Amniotic stem cell (primary cell): ENCODE measurements at regions not wholly inside any gene's neighbourhood (a gene's known extent, or its start where the extent isn't known, plus 50 kb on each side); places are given as distances from the start of the nearest gene placed in this dataset.

Experiments
- DNase-seq: peaks from one replicate; lab custom pipeline; 2025; lab: John Stamatoyannopoulos, UW

GRCh38 chr3:188066141-188066540 lies 87.8 kb upstream of the LPP start:
- no peak for DNase-seq

DNA sequence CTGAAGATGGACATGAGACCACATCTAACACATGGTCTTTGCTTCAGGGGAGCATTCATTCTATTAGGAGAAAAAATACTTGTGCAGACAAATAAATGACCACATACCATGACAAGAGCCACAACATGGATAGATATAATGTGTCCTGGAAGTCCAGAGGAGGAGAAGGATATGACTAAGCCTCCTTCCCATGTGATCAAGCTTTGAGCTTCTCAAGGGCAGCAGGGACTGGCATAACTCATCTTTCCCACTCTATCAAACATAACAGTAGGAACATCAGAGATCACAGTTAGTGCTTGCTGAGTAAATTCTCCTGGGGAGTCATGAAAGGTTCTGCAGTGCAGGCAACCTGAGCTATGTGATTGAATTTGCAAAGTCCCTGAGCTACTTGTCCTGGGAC lies 86.0 kb upstream of the LPP start:
- DNase-seq: peak; percentile 41

DNA sequence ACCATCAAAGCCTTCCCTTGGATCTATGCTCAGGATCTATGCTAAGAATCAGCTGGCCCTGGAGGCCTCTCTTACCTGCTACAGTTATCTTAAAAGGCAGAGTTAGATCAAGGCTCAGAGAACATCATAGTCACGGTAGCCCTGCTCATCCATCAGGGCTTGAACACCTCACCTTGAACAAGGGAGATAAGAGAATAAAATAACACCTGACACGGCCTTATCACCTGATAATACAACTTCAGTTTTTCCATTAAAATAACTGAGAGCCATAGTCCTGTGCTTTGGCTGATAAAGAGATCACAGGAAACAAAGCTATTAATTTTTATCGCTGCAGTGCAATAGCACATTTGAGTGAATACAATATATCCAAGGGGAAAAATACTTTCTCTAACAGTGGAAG lies 85.6 kb upstream of the LPP start:
- no peak for DNase-seq

- no peak for DNase-seq
These were observed 82.3 kb upstream of the LPP start for GRCh38 chr3:188071636-188072035.

DNA sequence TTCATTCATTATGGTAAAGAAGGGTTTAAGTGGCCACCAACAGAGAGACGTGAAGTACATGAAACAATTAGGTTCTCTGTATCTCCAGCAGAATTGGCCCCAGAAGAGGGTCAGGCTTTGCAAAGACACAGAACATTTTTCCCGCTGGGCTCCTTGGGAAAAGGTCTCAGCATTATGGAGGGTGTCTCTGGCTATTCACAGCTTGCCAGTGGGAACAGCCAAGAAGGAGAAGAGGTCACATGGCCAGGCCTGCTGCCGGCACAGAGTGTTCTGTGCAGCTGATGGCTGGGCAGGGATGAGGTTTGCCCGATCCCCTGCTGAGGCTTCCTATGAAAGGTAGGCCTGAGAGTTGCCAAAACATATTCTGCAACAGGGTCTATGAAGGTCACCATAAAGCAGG lies 77.8 kb upstream of the LPP start:
- no peak for DNase-seq

- DNase-seq: no peak
These were observed 76.7 kb upstream of the LPP start for GRCh38 chr3:188077160-188077799.

- DNase-seq: no peak
These were observed 73.9 kb upstream of the LPP start for GRCh38 chr3:188080091-188080490.

DNA sequence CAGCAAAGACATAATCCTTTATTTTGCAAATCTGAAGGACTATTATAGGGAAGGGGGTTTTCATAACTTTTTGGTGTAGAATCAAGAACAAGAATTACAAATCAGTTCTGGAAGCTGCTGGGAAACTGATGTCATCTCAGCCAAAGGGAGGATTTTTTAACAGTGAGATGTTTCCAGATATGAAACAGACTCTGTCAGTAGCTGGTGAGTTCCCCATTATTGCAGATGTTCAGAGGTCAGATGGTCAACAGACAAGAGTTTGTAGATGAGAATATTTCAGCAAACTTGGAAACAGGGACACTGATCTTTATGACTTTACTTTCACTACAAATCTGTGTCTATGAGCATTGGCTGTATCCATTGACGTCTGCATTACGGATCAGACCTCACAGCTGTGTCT lies 71.9 kb upstream of the LPP start:
- no peak for DNase-seq

GRCh38 chr3:188082450-188082849 lies 71.5 kb upstream of the LPP start:
- no peak for DNase-seq

DNA sequence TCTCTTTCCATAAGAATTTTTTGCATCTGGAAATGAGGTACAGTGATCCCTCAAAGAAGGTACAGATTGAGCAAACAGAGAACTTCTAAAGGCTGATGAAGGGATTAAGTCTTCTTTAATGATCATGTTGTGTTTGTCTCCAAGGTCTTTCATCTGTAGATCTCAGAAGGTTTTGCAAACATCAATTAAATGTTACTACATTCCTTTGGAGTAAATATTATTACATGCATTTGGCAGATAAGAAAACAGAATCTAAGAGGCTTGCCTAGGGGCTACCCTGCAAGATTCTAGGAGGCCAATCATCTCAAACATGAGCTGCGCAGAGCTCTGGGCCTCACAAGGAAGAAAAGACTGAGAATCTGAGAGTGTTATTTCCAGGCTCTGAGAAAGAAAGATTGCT lies 70.9 kb upstream of the LPP start:
- no peak for DNase-seq

GRCh38 chr3:188084752-188085583 lies 69.0 kb upstream of the LPP start:
- DNase-seq: no peak

- DNase-seq: no peak
These were observed 68.1 kb upstream of the LPP start for GRCh38 chr3:188085584-188086560.

- no peak for DNase-seq
These were observed 64.8 kb upstream of the LPP start for GRCh38 chr3:188088948-188089685.

DNA sequence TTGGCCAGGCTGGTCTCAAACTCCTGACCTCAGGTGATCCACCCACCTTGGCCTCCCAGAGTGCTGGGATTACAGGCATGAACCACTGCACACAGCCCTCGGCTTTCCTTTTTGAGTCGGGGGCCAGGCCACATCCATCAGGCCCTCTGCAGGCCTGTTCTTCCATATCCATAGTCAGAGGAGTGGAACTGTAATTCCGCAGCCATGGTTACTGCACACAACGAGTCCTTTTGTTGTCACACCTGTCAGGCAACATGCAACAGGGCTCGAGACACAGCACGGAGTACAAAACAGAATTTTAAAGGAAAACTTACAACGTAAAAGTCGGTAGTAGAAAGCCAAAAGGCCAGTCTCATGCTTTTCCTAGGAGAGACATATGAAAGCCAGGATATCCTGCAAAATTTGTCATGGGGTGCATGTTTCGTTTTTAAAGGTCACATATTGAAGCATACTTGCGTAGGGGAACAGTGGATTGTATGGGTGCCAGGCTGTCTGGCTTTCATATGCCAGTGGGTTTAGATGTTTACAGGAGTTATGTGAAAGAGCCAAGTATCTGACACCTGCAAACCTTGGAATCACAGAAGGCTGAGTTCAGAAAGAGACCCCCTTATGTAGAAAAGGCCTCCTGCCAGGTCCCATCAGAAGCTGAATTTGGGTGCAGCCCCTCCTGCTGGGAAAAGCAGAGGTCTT lies 63.2 kb upstream of the LPP start:
- no peak for DNase-seq

DNA sequence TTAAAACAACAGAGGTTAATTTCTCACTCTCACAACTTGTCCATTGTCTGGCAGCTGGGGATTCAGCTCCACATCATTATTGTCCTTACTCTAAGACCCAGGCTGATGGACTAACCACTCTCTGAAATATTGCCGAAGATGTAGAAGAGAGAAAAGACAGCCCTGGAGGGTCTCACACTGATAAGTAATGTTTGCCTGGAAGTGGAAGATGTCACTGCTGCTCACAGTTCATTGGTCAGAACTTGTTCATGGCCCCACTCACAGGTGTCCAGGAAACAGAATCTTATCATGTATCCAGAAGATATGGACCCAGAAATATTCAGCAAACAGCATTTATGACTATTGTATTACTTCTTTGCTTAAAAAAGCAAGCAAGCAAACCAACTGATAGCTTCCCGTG lies 62.2 kb upstream of the LPP start:
- no peak for DNase-seq

- no peak for DNase-seq
These were observed 61.3 kb upstream of the LPP start for GRCh38 chr3:188092648-188093047.

GRCh38 chr3:188095431-188095830 lies 58.5 kb upstream of the LPP start:
- no peak for DNase-seq

DNA sequence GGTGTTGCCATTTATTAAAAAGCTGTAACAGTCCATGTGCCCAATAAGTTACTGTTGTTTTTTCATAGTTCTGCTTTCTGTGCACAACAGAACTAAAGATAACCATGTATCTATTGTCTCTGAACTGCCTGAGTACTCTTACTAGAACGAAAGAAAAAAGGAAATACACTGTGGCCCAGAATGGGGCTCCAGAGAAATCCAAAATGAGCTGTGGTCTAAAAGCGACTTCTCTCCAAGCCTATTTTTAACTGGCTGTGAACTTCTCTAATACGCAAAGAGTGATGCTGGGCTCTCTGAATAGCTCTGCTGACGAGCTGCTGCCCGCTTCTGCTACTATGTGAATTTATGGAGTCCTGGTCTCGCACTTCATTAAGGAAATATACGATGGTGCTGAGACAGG lies 56.2 kb upstream of the LPP start:
- no peak for DNase-seq

DNA sequence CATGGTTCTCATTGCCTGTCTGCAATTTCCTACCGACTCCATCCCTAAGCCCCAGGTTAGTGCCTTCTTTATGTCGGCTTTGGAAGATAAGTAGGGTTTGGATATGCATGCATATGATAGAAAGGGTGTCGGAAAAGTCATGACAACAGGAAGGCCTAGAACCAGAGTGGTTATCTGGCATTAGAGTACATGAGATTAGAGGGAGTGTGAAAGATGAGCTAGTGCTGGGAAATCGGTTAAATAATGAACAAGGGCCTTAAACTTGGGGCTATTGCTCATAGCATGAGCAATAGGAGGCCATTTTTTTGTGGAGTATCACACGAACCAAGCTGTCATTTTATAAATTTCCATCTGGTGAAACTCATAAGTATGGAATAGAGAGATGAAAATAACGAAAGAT lies 54.0 kb upstream of the LPP start:
- no peak for DNase-seq

DNA sequence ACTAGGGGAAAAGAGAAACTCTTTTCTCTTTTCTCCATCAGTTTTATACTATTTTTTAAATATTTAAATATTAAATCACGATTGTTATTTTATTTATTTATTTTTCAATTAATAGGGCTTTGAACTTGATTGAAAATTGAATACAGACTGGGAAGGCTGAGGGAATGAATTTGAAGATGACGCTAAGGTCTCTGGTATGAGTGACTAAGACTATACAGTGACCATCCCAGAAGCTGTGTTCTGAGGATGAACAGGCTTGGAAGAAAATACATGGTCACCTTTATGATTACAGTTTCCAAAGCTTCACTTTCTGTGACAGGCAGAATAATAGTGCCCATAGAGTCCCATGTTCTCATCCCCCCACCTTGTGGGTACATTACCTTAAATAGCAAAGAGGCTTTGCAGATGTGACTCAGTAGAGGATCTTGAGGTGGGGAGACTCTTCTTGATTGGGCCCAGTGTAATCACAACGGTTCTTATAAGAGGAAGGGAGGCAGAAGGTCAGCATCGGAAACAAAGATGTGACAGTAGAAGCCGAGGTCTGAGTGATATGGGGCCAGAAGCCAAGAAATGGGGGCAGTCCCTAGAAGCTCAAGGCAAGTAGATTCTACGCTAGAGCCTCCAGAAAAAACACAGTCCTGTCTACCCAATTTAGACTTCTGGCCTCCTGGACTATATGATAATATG lies 51.0 kb upstream of the LPP start:
- no peak for DNase-seq

GRCh38 chr3:188104050-188104449 lies 49.9 kb upstream of the LPP start:
- DNase-seq: no peak
